GM12801 (cell line): ENCODE measurements at regions not wholly inside any gene's neighbourhood (a gene's known extent, or its start where the extent isn't known, plus 50 kb on each side); places are given as distances from the start of the nearest gene placed in this dataset.

Source experiments
- CTCF ChIP-seq: IDR thresholded peaks from one replicate; pipeline ENCODE4 v1.5.1; 2011; ENCODE audit warnings: control low read depth; ENCODE audit not compliant: insufficient read length; ENCODE audit errors: extremely low read depth

DNA sequence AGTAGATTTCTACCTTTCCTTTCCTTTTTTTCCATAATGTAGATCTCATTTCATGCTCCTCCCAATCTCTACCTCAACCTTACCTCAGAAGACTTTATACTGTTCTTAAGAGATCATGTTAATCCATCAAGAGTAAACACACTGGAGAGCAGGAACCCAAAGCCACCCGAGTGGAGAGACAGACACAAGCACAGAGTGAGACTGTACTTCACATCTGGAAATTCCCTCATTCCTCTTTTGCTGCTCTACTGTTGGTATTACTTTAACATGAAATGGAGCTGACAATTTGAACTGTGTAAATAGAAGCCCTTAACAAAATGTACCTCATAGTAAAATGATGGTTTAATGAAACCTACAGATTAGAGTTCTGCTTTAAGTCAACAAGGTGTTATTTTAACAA is 105.7 kb upstream of the RASGEF1B start:
- TF ChIP-seq CTCF: no peak

DNA sequence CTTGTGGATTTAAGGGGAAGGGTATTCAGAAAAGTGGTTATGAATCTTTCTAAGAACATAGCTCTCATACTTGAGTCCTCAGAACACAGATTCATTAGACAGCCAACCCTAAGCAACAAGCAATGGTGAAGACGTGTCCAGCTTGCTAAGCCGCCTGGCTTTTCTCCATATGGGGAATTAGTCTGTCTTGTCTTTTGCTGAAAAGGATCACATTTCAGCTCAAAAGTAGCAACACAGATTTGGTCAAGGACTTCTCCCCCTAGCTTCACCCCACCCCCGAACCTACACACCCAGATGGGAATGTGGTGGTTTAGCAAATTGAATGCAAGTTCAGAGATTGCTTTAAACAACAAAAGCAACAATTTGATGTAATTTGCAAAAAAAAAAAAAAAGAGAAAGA is 103.3 kb upstream of the RASGEF1B start:
- no peak for TF ChIP-seq CTCF

- TF ChIP-seq CTCF: no peak
Measured at GRCh38 chr4:81573840-81574239, 102.1 kb upstream of the RASGEF1B start.

GRCh38 chr4:81572402-81572801 is 100.7 kb upstream of the RASGEF1B start:
- no peak for TF ChIP-seq CTCF

DNA sequence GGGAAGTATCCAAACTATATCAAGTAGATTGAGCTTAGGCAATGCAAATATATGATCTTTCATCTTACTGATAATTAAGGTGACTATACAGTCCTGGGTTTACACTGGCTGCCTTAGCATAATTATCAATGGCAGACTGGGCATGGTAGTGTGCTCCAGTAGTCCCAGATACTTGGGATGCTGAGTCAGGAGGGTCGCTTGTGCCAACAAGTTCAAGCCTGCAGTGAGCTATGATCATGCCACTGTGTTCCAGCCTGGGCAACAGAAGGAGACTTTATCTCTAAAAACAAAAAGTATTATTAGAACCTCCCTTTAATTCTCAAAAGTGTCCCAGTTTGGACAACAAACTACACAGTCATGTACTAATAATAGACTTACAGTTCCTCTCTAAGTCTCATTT is 99.4 kb upstream of the RASGEF1B start:
- no peak for TF ChIP-seq CTCF

- no peak for TF ChIP-seq CTCF
Measured at GRCh38 chr4:81566161-81566591, 94.5 kb upstream of the RASGEF1B start.

- TF ChIP-seq CTCF: no peak
Measured at GRCh38 chr4:81565142-81565870, 93.6 kb upstream of the RASGEF1B start.

- TF ChIP-seq CTCF: no peak
Measured at GRCh38 chr4:81564025-81564424, 92.3 kb upstream of the RASGEF1B start.
